HuH-7 (cell line): ENCODE measurements at regions not wholly inside any gene's neighbourhood (a gene's known extent, or its start where the extent isn't known, plus 50 kb on each side); places are given as distances from the start of the nearest gene placed in this dataset.
"Not testable (repeated sequence)": the region's sequence is repeated elsewhere in the genome, so short reads cannot be mapped to it uniquely, and the experiment has no call there.

Experiments
- DNase-seq: peaks from one replicate; pipeline ENCODE4 v3.0.0; 2011; ENCODE audit warnings: low spot score

DNA sequence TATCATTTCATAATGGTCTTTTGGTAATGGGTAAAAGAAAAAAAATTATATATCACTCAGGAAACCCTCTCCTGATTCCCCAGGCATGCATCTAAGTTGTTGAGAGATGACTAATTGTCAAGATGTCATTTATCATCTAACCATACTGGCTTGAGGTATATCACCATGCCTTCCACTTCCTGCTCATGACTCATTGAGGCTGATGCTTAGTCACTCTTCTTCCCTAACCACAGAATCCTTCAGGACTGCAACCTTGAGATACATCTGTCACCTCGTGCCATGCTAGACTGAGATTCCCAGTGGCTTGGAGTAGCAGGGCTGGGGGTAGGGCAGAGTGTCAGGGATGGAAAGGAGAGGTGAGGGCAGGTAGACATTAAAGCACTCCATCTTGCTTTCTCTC lies 782.5 kb upstream of the INTU start:
- no peak for DNase-seq

DNA sequence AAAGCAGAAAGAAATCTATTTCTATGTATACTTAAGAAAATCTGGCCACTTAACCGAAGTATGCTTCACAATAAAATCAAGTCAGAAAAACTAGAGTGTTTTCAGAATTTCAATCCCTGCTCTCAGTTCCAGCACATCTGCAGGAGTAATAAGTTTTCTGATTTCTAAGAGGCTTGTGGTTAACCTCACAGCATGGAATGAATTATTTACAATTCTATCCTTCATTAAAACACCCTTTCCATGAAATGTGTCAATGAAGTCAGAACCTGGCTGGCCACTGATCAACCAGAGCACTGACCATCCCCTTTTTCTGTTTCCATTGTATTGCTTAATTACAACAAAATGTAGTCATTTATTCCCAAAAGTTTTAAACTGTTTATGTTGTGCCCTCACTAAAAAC lies 781.4 kb upstream of the INTU start:
- DNase-seq, result no peak

DNA sequence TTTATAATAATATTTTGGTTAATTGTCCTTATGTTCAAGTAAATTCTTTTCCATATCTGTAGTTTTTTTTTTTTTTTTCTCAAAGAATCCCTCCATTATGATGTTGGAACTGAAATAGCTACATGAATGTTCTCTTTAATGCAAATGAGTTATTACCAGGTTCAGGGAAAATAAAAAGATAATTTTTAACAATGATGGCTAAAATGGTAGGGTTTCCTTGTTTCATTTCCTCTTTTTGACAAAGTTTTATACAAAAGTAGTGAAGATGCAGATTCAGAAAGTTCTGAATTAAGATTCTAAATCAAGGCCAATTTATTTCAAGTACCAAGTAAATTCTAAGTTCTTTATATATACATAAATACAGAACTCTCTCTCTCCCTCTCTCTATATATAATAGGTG lies 779.0 kb upstream of the INTU start:
- DNase-seq, result no peak

DNA sequence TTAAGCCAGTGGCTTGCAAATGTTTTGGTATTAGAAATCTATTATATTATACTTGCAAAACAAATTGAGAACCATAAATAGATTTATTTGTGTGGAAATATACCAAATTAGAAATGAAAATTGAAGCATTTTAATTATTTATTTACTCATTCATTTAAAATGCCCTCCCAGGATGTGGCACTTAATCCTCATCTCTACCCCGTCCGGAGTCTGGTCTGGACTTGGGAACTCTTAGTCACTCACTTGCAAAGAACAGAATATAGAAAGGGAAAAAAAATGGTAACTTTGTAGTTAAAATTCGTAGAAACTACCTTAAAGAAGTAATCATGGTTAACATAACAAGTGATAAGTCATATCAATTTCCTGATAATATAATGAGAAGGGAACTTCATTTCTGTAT lies 775.9 kb upstream of the INTU start:
- no peak for DNase-seq

- no peak for DNase-seq
Measured at GRCh38 chr4:126859314-126859713, 773.4 kb upstream of the INTU start.

DNA sequence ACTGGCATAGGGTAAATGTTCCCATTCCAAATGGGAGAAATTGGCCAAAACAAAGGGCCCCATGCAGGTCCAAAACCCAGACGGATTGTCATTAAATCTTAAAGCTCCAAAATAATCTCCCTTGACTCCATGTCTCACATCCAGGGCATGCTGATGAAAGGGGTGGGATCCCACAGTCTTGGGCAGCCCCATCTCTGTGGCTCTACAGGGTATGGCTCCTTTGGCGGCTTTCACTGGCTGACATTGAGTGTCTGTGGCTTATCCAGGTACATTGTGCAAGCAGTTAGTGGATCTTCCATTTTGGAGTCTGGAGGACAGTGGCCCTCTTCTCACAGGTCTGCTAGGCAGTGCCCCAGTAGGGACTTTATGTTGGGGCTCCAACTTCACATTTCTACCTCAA lies 772.9 kb upstream of the INTU start:
- no peak for DNase-seq

GRCh38 chr4:126860308-126860707 lies 772.4 kb upstream of the INTU start:
- DNase-seq, result no peak

DNA sequence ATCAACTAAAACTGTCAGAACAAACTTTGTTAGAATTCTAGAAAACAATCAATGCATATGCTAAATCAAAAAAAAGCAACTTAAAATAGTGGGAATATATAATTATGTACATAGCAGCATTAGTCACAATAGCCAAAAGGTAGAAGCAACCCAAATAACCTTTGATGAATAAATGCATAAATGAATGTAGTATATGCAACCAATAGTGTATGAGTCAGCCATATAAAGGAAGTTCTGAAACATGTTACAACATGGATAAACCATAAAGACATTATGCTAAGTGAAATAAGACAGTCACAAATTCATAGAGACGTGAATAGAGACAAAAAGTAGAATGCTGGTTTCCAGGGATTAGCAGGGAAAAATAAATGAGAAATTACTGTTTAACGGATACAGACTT lies 762.8 kb upstream of the INTU start:
- DNase-seq, result no peak

DNA sequence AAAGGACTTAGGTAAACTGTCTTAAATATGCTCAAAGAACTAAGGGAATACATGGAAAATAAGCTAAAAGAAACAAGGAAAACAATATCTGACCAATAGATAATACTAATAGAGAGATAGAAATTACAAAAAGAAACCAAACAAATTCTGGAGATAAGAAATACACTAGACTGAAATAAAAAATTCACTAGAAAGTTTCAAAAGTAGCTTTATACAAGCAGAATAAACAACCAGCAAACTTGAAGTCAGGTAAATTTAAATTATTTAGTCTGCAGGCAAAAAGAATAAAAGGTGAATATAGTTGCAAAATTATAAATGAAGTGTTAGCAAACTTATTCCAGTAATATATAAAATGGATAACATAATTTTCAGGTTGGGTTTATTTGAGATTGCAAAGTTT lies 760.9 kb upstream of the INTU start:
- no peak for DNase-seq

- no peak for DNase-seq
Measured at GRCh38 chr4:126874533-126874932, 758.2 kb upstream of the INTU start.

DNA sequence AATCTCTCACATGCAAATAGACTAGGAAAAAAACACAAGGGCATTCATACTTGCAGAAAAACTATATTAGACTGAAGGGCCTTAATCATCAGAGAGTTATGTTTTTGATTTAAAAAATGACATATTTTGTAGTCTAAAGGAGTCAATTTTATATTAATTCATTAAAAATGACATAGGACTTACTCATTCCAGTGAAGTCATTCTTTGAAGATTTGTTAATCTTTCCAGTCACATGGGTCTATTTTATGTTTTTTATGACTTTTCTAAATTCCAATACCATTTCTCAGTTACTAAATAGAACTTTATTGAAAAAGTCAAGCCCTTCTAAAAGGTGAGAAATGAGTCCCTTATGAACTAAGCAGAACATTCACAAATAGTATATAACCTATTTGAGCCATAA lies 743.8 kb upstream of the INTU start:
- no peak for DNase-seq

DNA sequence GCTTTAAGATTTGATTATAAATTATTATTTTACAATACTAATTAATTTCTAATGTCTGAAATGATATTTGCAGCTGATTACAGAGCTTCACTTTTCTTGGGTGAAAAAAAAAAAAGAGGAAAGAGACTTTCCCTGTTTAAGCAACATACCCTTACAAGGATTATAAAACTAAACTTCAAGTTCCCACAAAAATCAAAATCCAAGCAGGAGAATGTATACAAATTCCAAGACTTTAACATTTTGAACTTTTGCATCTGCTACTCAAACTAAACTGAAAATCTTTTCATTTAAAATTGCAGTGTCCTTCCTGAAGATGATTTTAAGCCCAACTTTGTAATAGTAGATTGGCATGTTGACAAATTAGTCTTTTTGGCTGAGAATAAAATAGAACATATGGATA lies 742.4 kb upstream of the INTU start:
- no peak for DNase-seq

- DNase-seq, result no peak
Measured at GRCh38 chr4:126890994-126891393, 741.8 kb upstream of the INTU start.

DNA sequence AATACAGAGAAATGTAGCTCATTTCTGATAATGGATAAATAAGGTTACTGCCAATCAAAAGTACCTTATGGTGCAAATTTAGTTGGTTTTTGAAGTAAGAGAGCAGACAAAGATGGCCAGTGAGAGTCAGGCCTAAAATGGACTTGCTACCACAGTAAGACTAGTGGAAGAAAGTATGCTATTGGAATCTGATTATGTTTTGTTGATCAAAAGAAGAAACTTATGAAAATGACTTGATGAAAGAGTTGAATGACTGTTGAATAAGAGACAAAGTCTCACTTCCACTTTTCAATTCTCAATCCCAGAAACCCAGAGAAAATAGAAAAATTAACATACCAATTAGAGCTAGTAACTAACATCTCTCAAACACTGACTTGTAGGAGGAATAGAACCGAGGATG lies 737.8 kb upstream of the INTU start:
- no peak for DNase-seq

DNA sequence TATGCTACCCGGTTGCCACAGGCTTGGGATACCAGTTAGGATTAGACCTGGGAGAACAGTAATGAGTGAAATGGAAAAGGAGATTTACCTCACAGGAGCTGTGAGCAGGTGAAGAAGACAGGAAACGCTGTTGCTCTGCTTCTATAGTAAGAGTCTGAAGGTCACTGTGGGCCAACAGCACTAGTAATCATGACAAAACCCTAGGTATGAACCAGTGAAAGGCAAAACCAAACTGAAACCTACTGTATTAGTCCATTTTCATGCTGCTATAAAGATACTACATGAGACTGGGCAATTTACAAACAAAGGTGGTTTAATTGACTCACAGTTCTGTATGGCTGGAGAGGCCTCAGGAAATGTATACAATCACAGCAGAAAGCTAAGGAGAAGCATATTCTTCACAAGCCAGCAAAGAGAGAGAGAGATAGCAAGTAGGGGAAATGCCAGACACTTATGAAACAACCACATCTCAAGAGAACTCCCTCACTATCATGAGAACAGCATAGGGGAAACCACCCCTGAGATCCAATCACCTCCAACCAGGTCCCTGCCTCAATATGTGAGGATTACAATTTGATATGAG lies 736.7 kb upstream of the INTU start:
- no peak for DNase-seq

DNA sequence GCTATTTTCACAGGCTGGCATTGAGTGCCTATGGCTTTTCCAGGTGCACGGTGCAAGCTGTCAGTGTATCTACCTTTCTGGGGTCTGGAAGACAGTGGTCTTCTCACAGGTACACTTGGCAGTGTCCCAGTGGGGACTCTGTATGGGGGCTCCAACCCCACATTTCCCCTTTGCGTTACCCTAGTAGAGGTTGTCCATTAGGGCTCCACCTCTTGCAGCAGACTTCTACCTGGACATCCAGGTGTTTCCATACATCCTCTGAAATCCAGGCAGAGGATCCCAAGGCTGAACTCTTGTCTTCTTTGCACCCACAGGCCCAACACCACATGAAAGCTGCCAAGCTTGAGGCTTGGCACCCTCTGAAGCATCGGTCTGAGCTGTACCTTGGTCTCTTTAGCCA lies 735.7 kb upstream of the INTU start:
- no peak for DNase-seq

DNA sequence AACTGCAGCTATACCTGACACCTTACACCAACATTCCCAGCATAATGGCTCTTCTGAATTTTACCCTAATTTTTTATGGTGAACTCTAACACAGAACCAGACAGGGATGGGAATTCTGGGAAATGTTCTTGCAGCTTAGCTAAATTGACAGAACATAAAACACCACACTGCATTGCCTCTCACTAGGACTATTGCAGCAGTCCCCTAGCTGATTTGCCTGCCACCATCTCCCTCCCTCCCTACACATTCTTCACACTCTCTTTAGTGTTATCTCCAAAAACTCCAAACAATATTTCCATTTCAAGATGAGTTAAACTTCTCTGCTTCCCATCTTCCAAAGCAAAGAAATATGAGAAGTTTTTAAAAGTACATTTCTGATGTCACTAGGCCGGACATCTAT lies 733.9 kb upstream of the INTU start:
- DNase-seq, result no peak

- DNase-seq, result no peak
Measured at GRCh38 chr4:126899331-126899801, 733.4 kb upstream of the INTU start.

DNA sequence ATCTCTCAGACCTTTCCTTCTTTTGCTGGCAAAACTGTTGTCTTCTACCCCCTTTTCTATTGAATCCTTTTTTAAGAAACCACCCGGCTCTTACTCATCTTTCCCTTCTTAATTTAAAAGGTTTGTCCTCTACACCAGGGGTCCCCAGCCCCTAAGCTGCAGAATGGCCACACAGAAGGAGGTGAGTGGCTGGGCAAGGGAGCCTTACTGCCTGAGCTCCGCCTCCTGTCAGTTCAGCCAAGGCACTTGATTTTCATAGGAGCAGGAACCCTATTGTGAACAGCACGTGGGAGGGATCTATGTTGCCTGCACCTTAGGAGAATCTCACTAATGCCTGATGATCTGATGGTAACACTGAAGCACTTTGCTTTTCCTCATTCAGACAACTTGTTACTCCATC lies 726.3 kb upstream of the INTU start:
- no peak for DNase-seq

DNA sequence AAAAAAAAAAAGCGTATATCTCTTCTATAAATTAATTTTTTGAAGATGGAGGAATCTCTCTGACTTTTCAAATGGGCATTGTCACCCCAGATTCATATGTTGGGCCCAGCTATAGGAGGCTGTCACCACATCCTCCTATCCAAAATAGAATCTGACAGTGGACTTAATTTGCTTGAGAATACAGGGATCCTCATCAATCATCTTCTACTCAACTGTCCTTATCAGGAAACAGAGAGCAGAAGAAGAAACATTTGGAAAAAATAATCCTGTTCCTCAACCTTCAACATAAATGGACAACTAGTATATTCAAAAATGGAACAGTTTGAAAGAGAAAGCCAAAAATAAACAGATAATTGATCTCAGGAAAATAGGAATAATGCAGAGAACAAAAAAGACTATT lies 725.4 kb upstream of the INTU start:
- no peak for DNase-seq

DNA sequence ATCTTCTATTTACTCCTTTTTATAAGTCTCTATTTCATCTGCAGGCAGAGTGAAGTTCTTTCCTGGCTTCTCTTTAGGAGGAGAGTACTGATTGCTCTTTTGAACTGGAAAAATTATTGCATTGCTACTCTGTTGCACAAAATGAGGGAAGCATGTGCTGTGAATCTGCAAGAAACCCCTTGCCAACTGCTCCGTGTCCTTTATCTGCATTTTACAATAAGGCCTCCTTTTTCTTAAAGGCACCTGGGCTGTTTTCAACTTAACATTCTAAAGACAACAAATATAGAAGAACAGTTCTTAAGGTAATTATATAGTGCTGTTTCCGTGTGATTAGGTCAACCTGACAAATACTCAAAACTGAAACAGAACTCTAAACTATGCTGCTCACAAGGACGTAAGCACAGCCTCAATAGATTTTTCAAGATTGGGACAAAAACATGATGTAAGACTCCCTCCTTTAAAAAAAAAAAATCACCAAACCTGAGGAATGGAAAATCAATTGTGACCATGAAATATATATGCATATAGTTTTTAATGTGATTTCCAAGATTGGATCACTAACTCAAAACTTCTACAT lies 716.6 kb upstream of the INTU start:
- no peak for DNase-seq

- DNase-seq, result no peak
Measured at GRCh38 chr4:126916626-126917140, 716.1 kb upstream of the INTU start.

DNA sequence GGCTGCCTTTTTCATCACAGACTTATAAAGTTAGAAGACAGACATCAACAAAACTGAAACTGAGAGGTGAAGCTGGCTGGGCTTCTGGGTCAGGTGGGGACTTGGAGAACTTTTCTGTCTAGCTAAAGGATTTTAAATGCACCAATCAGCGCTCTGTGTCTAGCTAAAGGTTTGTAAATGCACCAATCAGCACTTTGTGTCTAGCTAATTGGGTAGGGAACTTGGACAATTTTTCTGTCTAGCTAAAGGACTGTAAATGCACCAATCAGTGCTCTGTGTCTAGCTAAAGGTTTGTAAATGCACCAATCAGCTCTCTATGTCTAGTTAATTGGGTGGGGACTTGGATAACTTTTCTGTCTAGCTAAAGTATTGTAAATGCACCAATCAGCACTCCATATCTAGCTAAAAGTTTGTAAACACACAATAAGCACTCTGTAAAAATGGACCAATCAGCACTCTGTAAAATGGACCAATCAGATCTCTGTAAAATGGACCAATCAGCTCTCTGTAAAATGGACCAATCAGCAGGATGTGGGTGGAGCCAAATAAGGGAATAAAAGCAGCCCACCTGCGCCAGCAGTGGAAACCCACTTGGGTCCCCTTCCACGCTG lies 710.3 kb upstream of the INTU start:
- DNase-seq, result not testable (repeated sequence)

DNA sequence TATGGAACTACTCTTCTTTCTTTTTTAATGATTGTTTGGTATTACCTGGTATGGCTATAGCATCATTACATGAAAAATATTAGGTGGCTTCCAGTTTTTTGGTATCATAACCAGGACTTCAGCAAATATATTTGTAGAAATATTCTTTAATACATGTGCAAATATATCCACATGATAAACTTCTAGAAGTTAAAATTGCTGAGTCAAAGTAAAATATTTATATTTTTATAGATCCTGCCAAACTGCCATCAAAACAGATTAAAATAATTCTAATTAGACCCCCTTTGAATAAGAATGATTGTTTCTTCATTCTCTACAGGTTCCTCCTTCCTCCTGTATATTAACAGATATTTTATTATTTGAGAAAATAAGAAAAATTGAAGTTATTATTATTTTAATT lies 708.5 kb upstream of the INTU start:
- DNase-seq, result no peak
